GM12891 (cell line): ENCODE measurements at regions not wholly inside any gene's neighbourhood (a gene's known extent, or its start where the extent isn't known, plus 50 kb on each side); places are given as distances from the start of the nearest gene placed in this dataset.

ENCODE experiments used
- DNase-seq: peaks from one replicate; pipeline ENCODE4 v3.0.0; 2011; ENCODE audit warnings: low spot score; ENCODE audit not compliant: insufficient read length
- FAIRE-seq: peaks from 2 replicates; lab custom pipeline; 2011; peaks lifted over from hg19 to GRCh38; lab: Jason Lieb, UNC
- PAX5 ChIP-seq: IDR thresholded peaks from 2 replicates; pipeline ENCODE4 v1.6.1; 2011; ENCODE audit warnings: low read length, moderate library complexity, mild to moderate bottlenecking; ENCODE audit not compliant: insufficient read depth, severe bottlenecking
- POLR2A ChIP-seq: IDR thresholded peaks from 2 replicates; pipeline ENCODE4 v1.6.1; 2011; ENCODE audit warnings: low read depth, low read length, control low read depth
- POLR2AphosphoS5 ChIP-seq: IDR thresholded peaks from 2 replicates; pipeline ENCODE4 v1.6.1; 2011; ENCODE audit warnings: low read depth, low read length, control low read depth
- POU2F2 ChIP-seq: IDR thresholded peaks from 2 replicates; pipeline ENCODE4 v1.6.1; 2011; ENCODE audit warnings: low read depth, mild to moderate bottlenecking, control low read depth, low read length, moderate library complexity
- SPI1 ChIP-seq: IDR thresholded peaks from 2 replicates; pipeline ENCODE4 v1.6.1; 2011; ENCODE audit warnings: low read depth, low read length, control low read depth
- TAF1 ChIP-seq: IDR thresholded peaks from 2 replicates; pipeline ENCODE4 v1.6.1; 2011; ENCODE audit warnings: low read depth, low read length, control low read depth

DNA sequence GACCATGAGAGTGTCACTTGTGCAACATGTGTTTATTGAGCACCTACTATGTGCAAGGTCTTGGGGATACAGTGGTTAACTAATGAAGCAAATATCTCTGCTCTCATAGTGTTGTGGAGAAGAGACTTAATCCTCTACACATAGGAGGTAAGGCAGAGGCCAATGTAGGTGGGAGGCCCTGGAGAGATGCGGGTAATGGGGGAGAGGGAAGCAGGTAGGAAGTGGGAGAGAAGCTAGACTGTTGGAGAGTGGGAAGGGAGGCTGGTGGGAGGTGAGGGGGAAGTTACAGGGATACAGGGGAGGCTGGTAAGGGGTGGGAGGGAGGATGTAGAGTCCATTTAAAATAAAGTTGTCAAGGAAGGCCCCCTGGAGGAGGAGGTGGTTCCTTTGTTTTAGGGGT lies 240.0 kb downstream of the MIAT start:
- FAIRE-seq (no peak), DNase-seq (no peak)
- TF ChIP-seq PAX5 = no peak
- TF ChIP-seq TAF1 = no peak
- TF ChIP-seq SPI1 = no peak
- TF ChIP-seq POLR2AphosphoS5 = no peak
- no peak for TF ChIP-seq POU2F2
- no peak for TF ChIP-seq POLR2A

DNA sequence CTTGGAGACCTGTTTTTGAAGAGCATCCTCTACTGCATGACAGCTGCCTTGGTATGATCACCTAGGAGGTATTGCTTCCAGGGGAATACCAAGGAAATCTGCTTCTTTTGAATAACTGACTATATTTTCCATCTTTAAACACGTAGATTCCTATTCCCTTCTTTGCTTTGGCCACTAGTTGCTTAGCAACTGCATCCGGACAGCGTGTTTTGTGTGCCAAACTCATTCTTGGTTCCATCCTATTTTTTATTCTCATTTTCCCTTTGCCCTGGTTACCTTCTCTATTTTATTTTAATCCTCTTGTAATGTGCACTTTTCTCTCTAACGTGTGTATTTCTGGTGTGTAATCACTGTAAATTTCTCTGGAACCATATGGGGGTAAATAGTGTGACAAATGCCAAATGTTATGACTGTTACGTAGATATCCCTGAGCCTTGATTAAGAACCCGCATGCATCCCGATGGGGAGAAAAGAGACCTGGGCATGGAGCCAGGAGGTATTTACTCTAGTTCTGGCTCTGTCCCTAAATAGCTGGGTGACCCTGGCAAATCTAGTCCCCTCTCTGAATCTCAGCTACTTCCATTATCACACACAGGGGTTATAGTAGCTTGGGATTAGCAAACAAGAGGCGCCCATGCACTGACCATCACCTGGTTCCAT lies 241.7 kb downstream of the MIAT start:
- no peak for DNase-seq
- no peak for FAIRE-seq
- TF ChIP-seq POLR2AphosphoS5 (no peak), POU2F2 (no peak), POLR2A (no peak), TAF1 (no peak), SPI1 (no peak), PAX5 (no peak)

DNA sequence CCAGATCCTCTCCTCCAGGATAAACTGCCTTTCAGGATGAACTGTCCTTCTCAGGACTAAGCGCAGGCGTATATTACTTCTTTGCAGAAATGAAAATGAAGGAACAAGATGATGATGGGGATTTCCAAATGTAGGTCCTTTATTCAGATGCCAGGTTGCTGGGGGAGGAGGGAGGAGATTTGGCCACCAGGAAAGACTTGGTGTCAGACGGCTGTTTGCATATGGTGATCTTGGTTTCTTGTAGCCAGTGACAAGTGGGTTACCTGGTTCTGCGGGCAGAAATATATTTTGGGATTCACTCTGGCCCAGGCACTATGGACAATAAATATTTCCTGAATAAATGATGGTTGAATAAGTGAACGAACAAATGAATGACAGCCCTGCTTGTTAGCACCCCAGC lies 243.4 kb downstream of the MIAT start:
- no peak for DNase-seq
- FAIRE-seq = no peak
- TF ChIP-seq PAX5 (no peak), POU2F2 (no peak), POLR2AphosphoS5 (no peak), TAF1 (no peak), SPI1 (no peak), POLR2A (no peak)

DNA sequence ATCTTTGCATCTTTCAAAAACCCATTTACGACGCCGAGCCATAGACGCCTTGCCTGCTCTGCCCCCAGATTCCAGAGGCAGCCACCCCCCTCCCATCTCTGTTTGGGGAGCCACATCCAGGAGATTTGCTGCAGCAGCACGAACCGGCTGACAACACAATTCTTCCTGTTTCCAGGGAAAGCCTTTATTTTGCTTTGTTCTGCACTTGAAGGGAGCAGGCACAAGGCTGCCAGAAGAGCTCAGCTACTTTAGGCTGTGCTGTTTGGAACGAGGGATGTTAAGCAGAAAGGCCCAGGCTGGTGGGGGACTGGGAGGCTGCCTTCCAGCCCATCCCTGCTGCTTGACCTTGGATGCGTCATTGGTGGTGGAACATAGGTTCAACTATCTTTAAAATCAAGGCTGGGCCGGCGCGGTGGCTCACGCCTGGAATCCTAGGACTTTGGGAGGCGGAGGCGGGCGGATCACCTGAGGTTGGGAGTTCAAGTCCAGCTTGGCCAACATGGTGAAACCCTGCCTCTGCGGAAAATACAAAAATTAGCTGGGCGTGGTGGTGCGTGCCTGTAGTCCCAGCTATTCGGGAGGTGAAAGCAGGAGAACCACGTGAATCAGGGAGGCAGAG lies 243.9 kb downstream of the MIAT start:
- TF ChIP-seq POLR2AphosphoS5 (no peak), TAF1 (no peak), POU2F2 (no peak), SPI1 (no peak), PAX5 (no peak), POLR2A (no peak)
- FAIRE-seq (no peak), DNase-seq (no peak)

DNA sequence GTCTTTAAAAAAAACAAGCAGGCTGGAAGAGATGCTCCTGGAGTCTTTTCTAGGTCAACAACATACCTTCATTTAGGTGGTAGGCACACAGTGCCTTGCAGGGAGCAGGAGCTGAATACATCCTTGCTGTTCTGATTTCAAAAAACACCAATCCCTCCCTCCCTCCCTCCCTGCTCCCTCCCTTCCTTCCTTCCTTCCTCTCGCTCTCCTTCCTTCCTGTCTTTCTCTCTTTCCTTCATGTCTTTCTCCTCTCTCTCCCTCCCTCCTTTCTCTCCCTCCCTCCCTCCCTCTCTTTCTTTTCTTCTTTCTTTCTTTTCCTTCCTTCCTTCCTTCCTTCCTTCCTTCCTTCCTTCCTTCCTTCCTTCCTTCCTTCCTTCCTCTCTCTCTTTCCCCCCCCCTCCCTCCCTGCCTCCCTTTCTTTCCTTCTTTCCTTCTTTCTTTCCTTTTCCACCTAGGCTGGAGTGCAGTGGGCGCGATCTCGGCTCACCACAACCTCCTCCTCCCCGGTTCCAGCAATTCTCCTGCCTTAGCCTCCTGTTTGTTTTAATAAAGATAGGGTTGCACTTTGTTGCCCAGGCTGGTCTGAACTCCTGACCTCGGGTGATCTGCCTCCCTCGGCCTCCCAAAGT lies 245.1 kb downstream of the MIAT start:
- no peak for TF ChIP-seq POU2F2
- no peak for TF ChIP-seq PAX5
- TF ChIP-seq POLR2A = no peak
- TF ChIP-seq TAF1 = no peak
- TF ChIP-seq POLR2AphosphoS5 = no peak
- TF ChIP-seq SPI1 = no peak
- FAIRE-seq (no peak), DNase-seq (no peak)

DNA sequence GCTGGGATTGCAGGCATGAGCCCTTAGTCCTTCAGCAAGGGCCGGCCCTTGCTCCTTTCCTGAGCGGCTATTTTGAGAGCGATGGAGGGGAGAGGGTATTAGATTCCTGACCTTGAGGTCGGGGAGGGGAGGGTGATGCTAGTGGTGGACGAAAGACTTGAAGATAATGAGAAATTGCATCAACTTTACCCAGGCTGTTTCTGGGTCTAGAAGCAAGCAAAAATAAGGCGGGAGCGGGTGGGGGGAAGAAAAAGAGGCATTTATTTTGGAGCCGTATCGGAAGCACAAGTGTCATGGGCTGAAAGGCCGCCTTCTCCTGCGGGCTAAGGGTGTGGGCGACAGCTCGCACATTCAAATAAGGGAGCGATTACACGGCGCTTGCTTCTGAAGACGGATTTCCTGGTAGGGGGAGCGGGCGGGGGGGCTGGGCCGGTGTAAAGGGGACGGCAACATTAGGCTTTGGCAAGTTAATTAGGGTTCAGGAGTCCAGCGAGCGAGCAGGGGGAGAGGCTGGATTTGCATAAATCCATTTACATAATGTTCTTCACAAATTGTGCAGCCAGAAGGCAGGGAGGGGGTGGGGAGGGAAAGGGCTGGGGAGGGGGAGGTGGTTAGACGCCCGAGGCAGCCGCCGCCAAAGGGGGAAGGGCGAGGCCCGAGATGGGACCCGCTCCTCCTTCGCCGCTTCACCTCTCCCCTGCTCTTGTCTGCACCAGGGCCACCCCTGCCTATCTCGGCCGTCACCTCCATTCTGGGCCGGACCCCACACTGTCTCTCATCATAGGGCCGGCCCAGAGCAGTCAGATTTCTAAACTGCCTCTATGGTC lies 245.9 kb downstream of the MIAT start:
- FAIRE-seq = no peak
- TF ChIP-seq POLR2A (no peak), SPI1 (no peak), POLR2AphosphoS5 (no peak), TAF1 (no peak), POU2F2 (no peak), PAX5 (no peak)
- no peak for DNase-seq

DNA sequence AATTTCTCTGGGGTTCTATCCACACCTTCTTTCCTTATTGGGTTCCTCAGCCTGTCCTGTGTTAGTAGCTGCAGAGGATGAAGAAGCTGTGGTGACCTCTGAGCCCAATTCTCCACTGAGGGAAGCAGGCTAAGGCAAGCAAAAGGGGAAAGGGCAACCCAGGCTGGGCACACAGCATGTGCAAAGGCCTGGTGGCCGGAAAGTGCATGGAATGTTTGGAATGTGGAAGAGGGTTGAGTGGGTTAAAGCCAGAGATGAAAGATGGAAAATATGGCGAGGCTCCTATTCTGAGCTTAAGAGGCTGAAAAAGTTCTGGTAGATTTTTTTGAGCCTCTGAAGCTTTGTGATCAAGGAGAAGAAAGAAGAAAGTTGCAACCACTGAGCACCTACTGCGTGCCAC lies 247.1 kb downstream of the MIAT start:
- DNase-seq = no peak
- no peak for FAIRE-seq
- TF ChIP-seq TAF1 = no peak

DNA sequence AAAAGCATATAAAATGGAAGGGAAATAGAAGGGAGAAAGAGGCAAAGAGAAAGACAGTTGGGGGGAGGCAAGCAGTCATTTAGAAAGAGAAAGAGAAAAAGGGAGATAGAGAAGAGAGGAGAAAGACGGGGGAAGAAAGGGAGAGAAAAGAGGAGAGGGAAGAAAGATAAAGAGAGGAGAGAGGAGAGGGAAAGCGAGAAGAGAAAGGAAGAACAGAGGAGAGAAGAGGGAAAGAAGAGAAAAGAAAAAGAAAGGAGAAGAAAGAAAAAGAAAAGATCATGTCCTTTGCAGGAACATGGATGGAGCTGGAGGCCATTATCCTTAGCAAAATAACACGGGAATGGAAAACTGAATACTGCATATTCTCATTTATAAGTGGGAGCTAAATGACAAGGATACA lies 247.7 kb downstream of the MIAT start:
- DNase-seq (no peak), FAIRE-seq (no peak)
- TF ChIP-seq TAF1 (no peak), SPI1 (no peak), PAX5 (no peak)

DNA sequence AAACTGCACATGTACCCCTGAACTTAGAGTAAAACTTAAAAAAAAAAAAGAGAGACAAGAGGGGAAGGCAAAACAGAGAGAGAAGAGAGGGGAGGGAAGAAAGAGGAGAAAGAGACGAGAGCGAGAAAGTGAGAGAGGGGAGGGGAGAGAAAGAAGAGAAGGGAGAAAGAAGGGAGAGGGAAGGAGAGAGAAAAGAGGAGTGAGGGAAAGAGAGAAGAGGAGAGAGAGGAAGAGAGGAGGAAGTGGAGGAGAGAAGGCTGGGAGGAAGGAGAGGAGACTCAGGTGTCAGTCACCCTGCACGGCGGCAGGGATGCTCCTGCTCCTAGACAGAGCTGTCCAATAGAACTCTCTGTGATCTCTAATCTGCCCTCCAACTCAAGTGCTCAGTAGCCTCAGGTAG lies 248.3 kb downstream of the MIAT start:
- FAIRE-seq (no peak), DNase-seq (no peak)
- no peak for TF ChIP-seq SPI1
- TF ChIP-seq POLR2AphosphoS5 = no peak
- TF ChIP-seq PAX5 = no peak
- no peak for TF ChIP-seq POU2F2
- no peak for TF ChIP-seq POLR2A
- TF ChIP-seq TAF1 = no peak
